Stimulated activated CD4-positive, alpha-beta T cell treated with anti-CD3 and anti-CD28 coated beads, Interleukin-12 subunit alpha, Interleukin-12 subunit beta, amount 100 ng/mL, for 4 hours (primary cell): ENCODE measurements at regions not wholly inside any gene's neighbourhood (a gene's known extent, or its start where the extent isn't known, plus 50 kb on each side); places are given as distances from the start of the nearest gene placed in this dataset.
A peak's percentile ranks its signal among the peaks of the same experiment; 100 is the strongest.
"Not testable (repeated sequence)": the region's sequence is repeated elsewhere in the genome, so short reads cannot be mapped to it uniquely, and the experiment has no call there.

Experiments used
- DNase-seq: peaks from one replicate; pipeline ENCODE4 v3.0.0-alpha.2; 2020

- no peak for DNase-seq
These were observed 147.8 kb upstream of the KRR1 start for GRCh38 chr12:75658901-75659823.

- DNase-seq = no peak
These were observed 146.9 kb upstream of the KRR1 start for GRCh38 chr12:75658286-75658685.

- no peak for DNase-seq
These were observed 146.4 kb upstream of the KRR1 start for GRCh38 chr12:75657831-75658230.

- DNase-seq = not testable (repeated sequence)
These were observed 145.9 kb upstream of the KRR1 start for GRCh38 chr12:75657354-75657753.

GRCh38 chr12:75656648-75657047 is 145.2 kb upstream of the KRR1 start:
- no peak for DNase-seq

- no peak for DNase-seq
These were observed 144.8 kb upstream of the KRR1 start for GRCh38 chr12:75656210-75656609.

- DNase-seq = no peak
These were observed 144.0 kb upstream of the KRR1 start for GRCh38 chr12:75655315-75655806.

GRCh38 chr12:75651342-75651695 is 139.9 kb upstream of the KRR1 start:
- no peak for DNase-seq

GRCh38 chr12:75650595-75651341 is 139.4 kb upstream of the KRR1 start:
- DNase-seq = no peak

GRCh38 chr12:75650100-75650499 is 138.7 kb upstream of the KRR1 start:
- no peak for DNase-seq

GRCh38 chr12:75648856-75649255 is 137.4 kb upstream of the KRR1 start:
- no peak for DNase-seq

GRCh38 chr12:75646329-75647210 is 135.2 kb upstream of the KRR1 start:
- no peak for DNase-seq

GRCh38 chr12:75644472-75645072 is 133.2 kb upstream of the KRR1 start:
- no peak for DNase-seq

GRCh38 chr12:75643119-75643518 is 131.7 kb upstream of the KRR1 start:
- not testable (repeated sequence) for DNase-seq

GRCh38 chr12:75642226-75642625 is 130.8 kb upstream of the KRR1 start:
- no peak for DNase-seq

- DNase-seq = peak; percentile 2
These were observed 129.8 kb upstream of the KRR1 start for GRCh38 chr12:75641031-75641780.

- DNase-seq = no peak
These were observed 127.4 kb upstream of the KRR1 start for GRCh38 chr12:75638792-75639191.

GRCh38 chr12:75636607-75637006 is 125.2 kb upstream of the KRR1 start:
- DNase-seq = no peak

GRCh38 chr12:75635606-75636444 is 124.4 kb upstream of the KRR1 start:
- DNase-seq = no peak
